ENCODE measurements at regions not wholly inside any gene's neighbourhood (a gene's known extent, or its start where the extent isn't known, plus 50 kb on each side); places are given as distances from the start of the nearest gene placed in this dataset.

GRCh38 chr4:87745064-87745807 is 54.1 kb upstream of the IBSP start:
- Histone ChIP-seq H3K79me2 (ENCODE audit: control insufficient read depth in 1 of 2, insufficient read depth in 2 of 2, low read length in 2 of 2) (no peaks in the 10 kb centered on the region), H2BK15ac (ENCODE audit: low read length) (no peak overlapping the region), H3K56ac (replicated peaks; ENCODE audit: insufficient read length, low read depth, low read length) (no peak overlapping the region), H3K27me3 (replicated peaks in 1 of 4; ENCODE audit: control insufficient read depth in 3 of 4, extremely low read depth in 1 of 4, insufficient read depth in 3 of 4, low read length in 3 of 4) (no peaks in the 10 kb centered on the region), H3K4me3 (ENCODE audit: extremely low read depth in 1 of 4, insufficient read depth in 2 of 4, low read depth in 3 of 4, low read length in 4 of 4) (no peak overlapping the region), H3K18ac (ENCODE audit: extremely low read depth, low read length) (no peak overlapping the region), H4K91ac (replicated peaks; ENCODE audit: insufficient read length, low read length) (no peak overlapping the region), H3K4ac (replicated peaks; ENCODE audit: insufficient read length, low read depth, low read length) (no peak overlapping the region), H2AFZ (ENCODE audit: low read length) (peak overlapping the region; percentile 23; the same call in 1 of the 2 replicates), H3K27ac (ENCODE audit: low read depth, low read length) (no peak overlapping the region), H4K20me1 (replicated peaks in 1 of 2; ENCODE audit: control insufficient read depth in 1 of 2, insufficient read depth in 2 of 2, low read length in 2 of 2) (no peaks in the 10 kb centered on the region), H3K14ac (ENCODE audit: insufficient read length) (no peak overlapping the region), H3K9me3 (ENCODE audit: insufficient read depth in 2 of 2, low read depth in 1 of 2, low read length in 1 of 2) (no peaks in the 10 kb centered on the region; a peak in 1 of 4 replicates), H2BK120ac (replicated peaks; ENCODE audit: low read depth, low read length) (no peak overlapping the region), H3K23ac (ENCODE audit: insufficient read length) (no peak overlapping the region), H2BK5ac (ENCODE audit: low read depth, low read length) (no peak overlapping the region), H2AK5ac (ENCODE audit: low read depth, low read length) (no peak overlapping the region), H4K8ac (ENCODE audit: extremely low read depth, insufficient read depth, low read length) (no peak overlapping the region), H3K4me1 (replicated peaks in 1 of 4; ENCODE audit: control insufficient read depth in 3 of 4, insufficient read depth in 4 of 4, low read length in 3 of 4) (no peaks in the 10 kb centered on the region), H3K36me3 (ENCODE audit: control insufficient read depth in 2 of 4, insufficient read depth in 4 of 4, low read length in 3 of 4) (no peaks in the 10 kb centered on the region), H2BK20ac (ENCODE audit: low read length) (no peak overlapping the region), H3K23me2 (ENCODE audit: low read depth, low read length) (no peaks in the 10 kb centered on the region), H4K5ac (ENCODE audit: insufficient read length, low read depth, low read length) (no peak overlapping the region), H3K9ac (replicated peaks in 1 of 4; ENCODE audit: extremely low read depth in 1 of 4, low read depth in 3 of 4, low read length in 3 of 4) (no peak overlapping the region), H3K4me2 (ENCODE audit: insufficient read depth in 1 of 2, low read depth in 2 of 2, low read length in 2 of 2) (no peak overlapping the region), H2BK12ac (ENCODE audit: low read depth, low read length) (no peak overlapping the region), H3K79me1 (ENCODE audit: low read depth, low read length) (no peaks in the 10 kb centered on the region)
- 96% methylated on average over 5 of the region's 5 CpGs; no CpG with 5 or more reads in 1 of the 2 experiments for WGBS, 2 experiments (ENCODE audit: extremely low coverage in 1 of 2, insufficient coverage in 1 of 2, insufficient read length in 1 of 2, insufficient replicate concordance in 2 of 2, low coverage in 1 of 2, low lambda C conversion rate in 2 of 2, missing lambda C conversion rate in 1 of 2)
- DNase-seq (ENCODE audit: low read depth in 1 of 2, low spot score in 2 of 2) (no peak), FAIRE-seq (no peak)
- POLR2A ChIA-PET (ENCODE audit: partially characterized antibody) = interaction anchor here (1.0 kb wide), 1 partner anchor 92 kb away, joined by 3 read pairs; no protein-coding TSS in a partner anchor
- CTCF ChIA-PET (ENCODE audit: partially characterized antibody) = no interaction called here
- TF ChIP-seq PHF8 (conservative IDR thresholded peaks at IDR 0.05; ENCODE audit: low read depth, low read length) = no peak
- TF ChIP-seq ASH2L (IDR thresholded peaks at IDR 0.05; ENCODE audit: low read length) = no peak
- no peak for TF ChIP-seq ZNF274 (IDR thresholded peaks at IDR 0.05; ENCODE audit: borderline replicate concordance, extremely low read depth, low read length)
- no peak for TF ChIP-seq SP2 (IDR thresholded peaks at IDR 0.05; ENCODE audit: low read length)
- no peak for TF ChIP-seq HDAC2 (IDR thresholded peaks at IDR 0.05; ENCODE audit: borderline replicate concordance in 1 of 2, low read depth in 2 of 2, low read length in 2 of 2)
- TF ChIP-seq TCF12 (IDR thresholded peaks at IDR 0.05; ENCODE audit: low read depth, low read length) = no peak
- TF ChIP-seq CBX8 (IDR thresholded peaks at IDR 0.05; ENCODE audit: borderline replicate concordance, low read depth, low read length) = no peak
- no peak for TF ChIP-seq TAF7 (optimal IDR thresholded peaks at IDR 0.05; ENCODE audit: borderline replicate concordance, low read depth, low read length)
- no peak for TF ChIP-seq USF2 (IDR thresholded peaks at IDR 0.05; ENCODE audit: low read length)
- no peak for TF ChIP-seq SRF (IDR thresholded peaks at IDR 0.05; ENCODE audit: low read depth, low read length)

Data from H1 (cell line).